Stomach (tissue), 8 donors: ENCODE measurements at regions not wholly inside any gene's neighbourhood (a gene's known extent, or its start where the extent isn't known, plus 50 kb on each side); places are given as distances from the start of the nearest gene placed in this dataset.

Experiments
- DNase-seq, 2 donors: peaks; one replicate each; pipeline versions ENCODE4 v3.0.0 to v3.0.0-alpha.2; 2013 to 2019
- H3K27ac ChIP-seq, 5 donors: fragments of 200-600 bp in 4 of 5; sonication (generic) in 4 of 5; one replicate each; pipeline ENCODE4 v1.5.1; 2013 to 2019; ENCODE audit warnings: mild to moderate bottlenecking in 1 of 5, moderate library complexity in 1 of 5
- H3K27me3 ChIP-seq, 3 donors: fragments of 200-600 bp; sonication (generic); one replicate each; pipeline ENCODE4 v1.5.1; 2017 to 2019; ENCODE audit warnings: mixed run types in 1 of 3
- H3K36me3 ChIP-seq, 4 donors: fragments of 200-600 bp; sonication (generic); 1 replicate in 3 of 4; 2 replicates in 1 of 4; pipeline ENCODE4 v1.5.1; 2016 to 2019
- H3K4me1 ChIP-seq, 4 donors: fragments of 200-600 bp; sonication (generic); one replicate each; pipeline ENCODE4 v1.5.1; 2016 to 2019
- H3K4me3 ChIP-seq, 4 donors: fragments of 200-600 bp; sonication (generic) in 3 of 4; one replicate each; pipeline ENCODE4 v1.5.1; 2016 to 2019; ENCODE audit warnings: mild to moderate bottlenecking in 1 of 4
- H3K9me3 ChIP-seq, 4 donors: fragments of 200-600 bp; sonication (generic); one replicate each; pipeline ENCODE4 v1.5.1; 2016 to 2019
- EP300 ChIP-seq: sonication (generic); formaldehyde crosslinking; IDR thresholded peaks from one replicate; pipeline ENCODE4 v1.6.1; 2017; ENCODE audit warnings: antibody characterized with exemption
- POLR2A ChIP-seq, 4 donors: fragments of 450-650 bp; IDR thresholded peaks; one replicate each; pipeline ENCODE4 v1.6.1; 2016; ENCODE audit warnings: antibody characterized with exemption in 4 of 4, control low read depth in 2 of 4, mild to moderate bottlenecking in 1 of 4, moderate library complexity in 1 of 4
- POLR2AphosphoS5 ChIP-seq, 3 donors: sonication (generic); formaldehyde crosslinking; IDR thresholded peaks; one replicate each; pipeline ENCODE4 v1.6.1; 2016; ENCODE audit warnings: antibody characterized with exemption in 3 of 3
- WGBS, 5 donors: extraction: QIAGEN DNeasy Blood & Tissue Kit in 3 of 5; methylation state at CpG; one replicate each; pipeline versions ENCODE4 v1.1.5 to v1.1.7; 2013 to 2018; 5-methylcytosine and 5-hydroxymethylcytosine counted together
- intact Hi-C: fragments of 100-400 bp; cut with DNase I; formaldehyde crosslinking; loops from one replicate; pipeline ENCODE4 v1.15.1; 2023; ENCODE audit warnings: low total_unique reads
- TF ChIP-seq, protein P1 (sequence below), 7 experiments: fragments of 450-650 bp in 4 of 7; fragments of 200-600 bp in 3 of 7; sonication (generic) in 3 of 7; IDR thresholded peaks; one replicate each; pipeline ENCODE4 v1.5.1; 2016 to 2019; ENCODE audit warnings: antibody characterized with exemption in 7 of 7, control low read depth in 2 of 7, mild to moderate bottlenecking in 1 of 7
- donor health status: healthy with polysubstance abuse.
- donor health status: Bipolar disorder and iron deficiency.
- donor health status: healthy.

DNA sequence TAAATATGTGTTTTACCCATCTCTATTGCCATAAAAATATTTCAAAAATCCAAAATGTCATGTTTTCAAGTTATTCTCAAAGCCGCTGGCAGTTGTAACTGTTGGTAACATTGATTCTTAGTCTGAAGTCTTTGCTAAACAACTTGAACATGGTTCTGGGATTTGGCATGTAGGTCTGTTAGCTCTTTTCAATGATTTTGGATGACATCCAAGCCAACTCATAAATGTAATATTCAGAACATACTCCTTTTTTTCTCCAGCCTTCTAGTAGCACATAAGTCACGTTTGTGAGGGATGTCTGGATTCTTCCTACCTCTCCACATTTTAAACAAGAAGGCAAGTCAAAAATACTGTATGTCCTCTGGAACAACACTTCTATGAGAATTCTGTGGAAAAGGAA lies 305.3 kb downstream of the PRR32 start:
- no peaks in the 10 kb centered on the region for H3K4me1 ChIP-seq
- intact Hi-C loops, result no loop called here
- H3K36me3 ChIP-seq, result no peaks in the 10 kb centered on the region
- no peaks in the 10 kb centered on the region for H3K27me3 ChIP-seq
- no peak for TF ChIP-seq POLR2A (IDR thresholded peaks at IDR 0.05)
- TF ChIP-seq EP300, result no peak
- TF ChIP-seq POLR2AphosphoS5 (IDR thresholded peaks at IDR 0.05), result no peak
- TF ChIP-seq, protein P1, sequence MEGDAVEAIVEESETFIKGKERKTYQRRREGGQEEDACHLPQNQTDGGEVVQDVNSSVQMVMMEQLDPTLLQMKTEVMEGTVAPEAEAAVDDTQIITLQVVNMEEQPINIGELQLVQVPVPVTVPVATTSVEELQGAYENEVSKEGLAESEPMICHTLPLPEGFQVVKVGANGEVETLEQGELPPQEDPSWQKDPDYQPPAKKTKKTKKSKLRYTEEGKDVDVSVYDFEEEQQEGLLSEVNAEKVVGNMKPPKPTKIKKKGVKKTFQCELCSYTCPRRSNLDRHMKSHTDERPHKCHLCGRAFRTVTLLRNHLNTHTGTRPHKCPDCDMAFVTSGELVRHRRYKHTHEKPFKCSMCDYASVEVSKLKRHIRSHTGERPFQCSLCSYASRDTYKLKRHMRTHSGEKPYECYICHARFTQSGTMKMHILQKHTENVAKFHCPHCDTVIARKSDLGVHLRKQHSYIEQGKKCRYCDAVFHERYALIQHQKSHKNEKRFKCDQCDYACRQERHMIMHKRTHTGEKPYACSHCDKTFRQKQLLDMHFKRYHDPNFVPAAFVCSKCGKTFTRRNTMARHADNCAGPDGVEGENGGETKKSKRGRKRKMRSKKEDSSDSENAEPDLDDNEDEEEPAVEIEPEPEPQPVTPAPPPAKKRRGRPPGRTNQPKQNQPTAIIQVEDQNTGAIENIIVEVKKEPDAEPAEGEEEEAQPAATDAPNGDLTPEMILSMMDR (IDR thresholded peaks at IDR 0.05), result no peak
- WGBS, 5 donors, result 48 to 70% (median 59%) methylated on average over 2 of the region's 2 CpGs
- no peak for DNase-seq
- no peak overlapping the region for H3K27ac ChIP-seq
- H3K9me3 ChIP-seq, result peaks cover 0 to 5% (median 0%) of the 10 kb centered on the region in 4 donors
- no peak overlapping the region for H3K4me3 ChIP-seq

DNA sequence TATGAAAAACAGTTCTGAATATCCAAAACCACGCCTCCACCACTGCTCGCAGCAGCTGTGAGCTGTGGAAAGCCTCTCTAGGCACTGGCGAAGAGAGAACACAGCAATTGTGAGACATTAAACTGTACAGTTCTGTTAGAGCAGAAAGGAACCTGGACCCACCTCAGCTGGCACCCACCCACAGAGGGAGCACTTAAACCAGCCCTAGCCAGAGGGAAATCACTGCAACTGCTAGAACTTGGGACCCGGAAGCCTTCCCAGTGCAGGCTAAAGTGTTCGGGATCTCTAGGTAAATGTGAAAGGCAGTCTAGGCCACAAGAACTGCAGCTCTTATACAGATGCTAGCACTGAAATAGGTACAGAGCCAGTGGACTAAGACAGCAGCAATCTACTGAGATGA lies 308.8 kb downstream of the PRR32 start:
- Histone ChIP-seq H3K27me3 (no peaks in the 10 kb centered on the region), H3K27ac (no peak overlapping the region), H3K9me3 (peaks cover 0 to 5% (median 0%) of the 10 kb centered on the region in 4 donors), H3K4me3 (no peak overlapping the region), H3K4me1 (no peaks in the 10 kb centered on the region), H3K36me3 (no peaks in the 10 kb centered on the region)
- intact Hi-C loops, result no loop called here
- no peak for DNase-seq
- 47 to 84% (median 78%) methylated on average over 3 to 5 of the region's 5 CpGs for WGBS, 5 donors
- no peak for TF ChIP-seq EP300
- TF ChIP-seq POLR2AphosphoS5 (IDR thresholded peaks at IDR 0.05), result no peak
- TF ChIP-seq, protein P1 (IDR thresholded peaks at IDR 0.05), result no peak
- TF ChIP-seq POLR2A (IDR thresholded peaks at IDR 0.05), result no peak

DNA sequence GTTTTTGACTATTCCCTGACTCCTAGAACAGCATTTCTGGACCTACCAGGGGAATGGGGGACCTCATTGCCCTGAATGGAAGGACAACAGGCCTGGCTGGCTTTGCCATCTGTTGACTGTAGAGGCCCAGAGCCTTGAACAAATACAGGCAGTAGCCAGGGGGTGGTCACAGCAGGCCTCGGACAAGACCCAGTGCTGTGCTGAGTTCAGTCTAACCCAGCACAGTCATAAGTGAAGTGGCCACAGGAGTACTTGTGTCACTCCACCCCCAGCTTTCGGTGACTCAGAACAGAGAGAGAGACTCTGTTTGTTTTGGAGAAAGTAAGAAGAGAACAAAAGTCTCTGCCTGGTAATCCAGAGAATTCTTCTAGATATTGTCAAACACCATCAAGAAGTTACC lies 310.0 kb downstream of the PRR32 start:
- H3K36me3 ChIP-seq, result no peaks in the 10 kb centered on the region
- no peak overlapping the region for H3K27ac ChIP-seq
- no peak overlapping the region for H3K4me3 ChIP-seq
- TF ChIP-seq POLR2A (IDR thresholded peaks at IDR 0.05) (no peak), POLR2AphosphoS5 (IDR thresholded peaks at IDR 0.05) (no peak), EP300 (no peak)
- TF ChIP-seq, protein P1 (IDR thresholded peaks at IDR 0.05), result no peak
- 49 to 95% (median 74%) methylated on average over 2 of the region's 2 CpGs for WGBS, 5 donors
- H3K4me1 ChIP-seq, result no peaks in the 10 kb centered on the region
- H3K9me3 ChIP-seq, result peaks cover 0 to 11% (median 0%) of the 10 kb centered on the region in 4 donors
- intact Hi-C loops, result no loop called here
- no peak for DNase-seq
- H3K27me3 ChIP-seq, result no peaks in the 10 kb centered on the region

DNA sequence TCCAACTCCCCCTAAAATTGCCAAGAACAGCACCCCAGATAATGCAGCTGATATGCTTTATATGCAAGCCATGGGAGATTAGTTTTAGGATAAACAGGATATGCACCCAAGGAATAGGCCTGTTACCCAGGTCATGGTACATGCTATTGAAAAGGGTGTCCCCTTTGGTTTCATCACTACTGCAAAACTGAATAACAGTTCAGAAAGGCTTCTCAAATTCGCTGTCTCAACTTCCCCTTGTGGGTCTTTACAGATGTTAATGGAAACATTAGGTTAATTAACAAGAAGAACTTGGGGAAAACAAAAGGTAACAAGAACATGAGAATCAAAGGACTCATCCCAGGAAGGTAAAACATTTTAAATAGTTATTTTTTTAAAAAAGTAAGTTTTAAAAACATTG lies 318.7 kb downstream of the PRR32 start:
- TF ChIP-seq EP300, result no peak
- TF ChIP-seq, protein P1 (IDR thresholded peaks at IDR 0.05), result no peak
- no peak for TF ChIP-seq POLR2AphosphoS5 (IDR thresholded peaks at IDR 0.05)
- WGBS, 5 donors, result 6 to 24% (median 23%) methylated on average over 1 of the region's 1 CpG
- intact Hi-C loops, result no loop called here

More for the DNA sequence above, 318.7 kb downstream of the PRR32 start:
- peaks cover 0 to 6% (median 0%) of the 10 kb centered on the region in 4 donors for H3K9me3 ChIP-seq
- H3K36me3 ChIP-seq, result no peaks in the 10 kb centered on the region
- no peaks in the 10 kb centered on the region for H3K27me3 ChIP-seq
- no peak for DNase-seq
- no peak overlapping the region for H3K4me3 ChIP-seq
- H3K4me1 ChIP-seq, result no peaks in the 10 kb centered on the region
- H3K27ac ChIP-seq, result no peak overlapping the region
